ENCODE measurements at regions not wholly inside any gene's neighbourhood (a gene's known extent, or its start where the extent isn't known, plus 50 kb on each side); places are given as distances from the start of the nearest gene placed in this dataset.

DNA sequence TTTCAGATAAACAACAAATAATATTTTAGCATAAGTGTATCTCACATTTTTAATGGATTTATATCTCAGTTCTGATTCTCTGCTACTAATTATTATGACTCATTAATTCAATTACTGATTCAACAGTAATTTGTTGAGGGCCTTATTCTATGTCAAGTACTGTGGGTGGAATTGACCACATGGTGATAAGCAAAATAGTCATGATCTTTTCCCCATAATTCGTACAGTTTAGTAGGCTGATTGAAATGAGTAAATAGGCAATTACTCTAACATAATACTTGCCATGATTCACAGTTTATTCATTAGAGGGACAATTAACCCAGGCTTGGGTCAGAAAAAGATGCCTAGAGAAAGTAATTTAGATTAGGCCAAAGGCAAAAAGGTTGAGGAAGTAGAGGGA lies 60.9 kb upstream of the SLC4A7 start:
- TF ChIP-seq EZH2 (IDR thresholded peaks at IDR 0.05; ENCODE audit: borderline replicate concordance, low read depth, low read length, severe bottlenecking) (no peak), POLR2AphosphoS5 (IDR thresholded peaks at IDR 0.05; ENCODE audit: insufficient read depth, low read depth, low read length) (no peak), POLR2A (IDR thresholded peaks at IDR 0.05; ENCODE audit: low read depth, low read length) (no peak)

All from endothelial cell of umbilical vein (primary cell).